Adrenal gland (tissue), 9 donors: ENCODE measurements at regions not wholly inside any gene's neighbourhood (a gene's known extent, or its start where the extent isn't known, plus 50 kb on each side); places are given as distances from the start of the nearest gene placed in this dataset.

Source experiments
- DNase-seq, 7 donors: peaks; one replicate each; pipeline ENCODE4 v3.0.0-alpha.2; 2019 to 2020
- H3K27ac ChIP-seq, 5 donors: fragments of 200-600 bp; sonication (generic) in 4 of 5; 1 replicate in 3 of 5; 2 replicates in 2 of 5; pipeline versions ENCODE4 v1.5.1 to v1.8.0; 2016 to 2020; ENCODE audit warnings: mild to moderate bottlenecking in 1 of 5
- H3K27me3 ChIP-seq: fragments of 200-600 bp; 2 replicates; pipeline ENCODE4 v1.8.0; 2021
- H3K36me3 ChIP-seq, 2 donors: fragments of 200-600 bp; replicated peaks in 1 of 2; 1 replicate in 1 of 2; 2 replicates in 1 of 2; pipeline versions ENCODE4 v1.5.1 to v1.8.0; 2018 to 2022
- H3K4me1 ChIP-seq, 2 donors: fragments of 200-600 bp; replicated peaks in 1 of 2; 1 replicate in 1 of 2; 2 replicates in 1 of 2; pipeline versions ENCODE4 v1.5.1 to v1.8.0; 2018 to 2021
- H3K4me3 ChIP-seq, 4 donors: fragments of 200-600 bp; sonication (generic) in 3 of 4; one replicate each; pipeline ENCODE4 v1.5.1; 2016 to 2018
- H3K9me3 ChIP-seq, 3 donors: fragments of 200-600 bp; sonication (generic) in 1 of 3; replicated peaks in 1 of 3; 1 replicate in 2 of 3; 2 replicates in 1 of 3; pipeline versions ENCODE4 v1.5.1 to v1.8.0; 2016 to 2021
- CTCF ChIP-seq, 6 experiments: fragments of 450-650 bp in 4 of 6; fragments of 200-600 bp in 2 of 6; sonication (generic) in 1 of 6; IDR thresholded peaks; 1 replicate in 5 of 6; 2 replicates in 1 of 6; pipeline versions ENCODE4 v1.5.1 to v1.8.0; 2016 to 2021; ENCODE audit warnings: antibody characterized with exemption in 6 of 6, mild to moderate bottlenecking in 2 of 6, moderate library complexity in 1 of 6
- POLR2A ChIP-seq, 2 donors: fragments of 450-650 bp; IDR thresholded peaks; one replicate each; pipeline ENCODE4 v1.6.1; 2017; ENCODE audit warnings: antibody characterized with exemption in 2 of 2, mild to moderate bottlenecking in 2 of 2, moderate library complexity in 1 of 2
- WGBS, 4 donors: extraction: QIAGEN DNeasy Blood & Tissue Kit in 2 of 4; methylation state at CpG; one replicate each; pipeline versions ENCODE4 v1.1.5 to v1.1.7; 2013 to 2017; 5-methylcytosine and 5-hydroxymethylcytosine counted together
- intact Hi-C, 2 donors: fragments of 100-400 bp; cut with DNase I; formaldehyde crosslinking; loops; one replicate each; pipeline versions ENCODE4 v1.14.1 to v1.15.0; 2022 to 2023
- donor health status: healthy with polysubstance abuse.
- donor health status: Bipolar disorder and iron deficiency.
- donor health status: DM: yes; HTN: yes; CAD: no.
- donor health status: DM: no; HTN: no; CAD: no.
- donor health status: DM: no; HTN: no; CAD: no.

GRCh38 chr2:41880561-41881243, 167.1 kb upstream of the PKDCC start:
- no peak for DNase-seq
- Histone ChIP-seq H3K36me3 (no peaks in the 10 kb centered on the region), H3K4me1 (peaks cover 0 to 9% of the 10 kb centered on the region in 2 donors), H3K4me3 (no peak overlapping the region), H3K27me3 (no peaks in the 10 kb centered on the region), H3K27ac (peak overlapping the region in 2 of 5 donors; percentile 53 to 62), H3K9me3 (no peaks in the 10 kb centered on the region)
- 62 to 73% (median 70%) methylated on average over 3 of the region's 3 CpGs for whole genome bisulfite sequencing, 4 donors
- intact Hi-C loops, result no loop called here
- TF ChIP-seq POLR2A (IDR thresholded peaks at IDR 0.05), result no peak
- TF ChIP-seq CTCF (IDR thresholded peaks at IDR 0.05), result no peak

GRCh38 chr2:41881249-41881648, 166.6 kb upstream of the PKDCC start:
- peak overlapping the region in 1 of 5 donors; percentile 25 for H3K27ac ChIP-seq

GRCh38 chr2:41884718-41885117, 163.1 kb upstream of the PKDCC start:
- no peaks in the 10 kb centered on the region for H3K36me3 ChIP-seq
- no peak for TF ChIP-seq CTCF (IDR thresholded peaks at IDR 0.05)
- no peak for TF ChIP-seq POLR2A (IDR thresholded peaks at IDR 0.05)
- no peak for DNase-seq
- H3K4me3 ChIP-seq, result no peak overlapping the region
- intact Hi-C loops, result no loop called here
- H3K9me3 ChIP-seq, result no peaks in the 10 kb centered on the region
- H3K27ac ChIP-seq, result no peak overlapping the region
- WGBS, 4 donors, result 88 to 91% (median 90%) methylated on average over 5 of the region's 5 CpGs
- no peaks in the 10 kb centered on the region for H3K4me1 ChIP-seq
- no peaks in the 10 kb centered on the region for H3K27me3 ChIP-seq

More at GRCh38 chr2:41881249-41881648, 166.6 kb upstream of the PKDCC start:
- DNase-seq, result peak in 1 of 7 donors; percentile 11
- H3K36me3 ChIP-seq, result no peaks in the 10 kb centered on the region
- intact Hi-C loops, result no loop called here
- TF ChIP-seq CTCF (IDR thresholded peaks at IDR 0.05), result no peak
- TF ChIP-seq POLR2A (IDR thresholded peaks at IDR 0.05), result no peak
- WGBS, 4 donors, result 58 to 70% (median 68%) methylated on average over 3 of the region's 3 CpGs
- H3K27me3 ChIP-seq, result no peaks in the 10 kb centered on the region
- H3K4me1 ChIP-seq, result peaks cover 0 to 9% of the 10 kb centered on the region in 2 donors
- H3K9me3 ChIP-seq, result no peaks in the 10 kb centered on the region
- H3K4me3 ChIP-seq, result no peak overlapping the region

GRCh38 chr2:41886145-41886664, 161.6 kb upstream of the PKDCC start:
- Histone ChIP-seq H3K27ac (peak overlapping the region in 1 of 5 donors; percentile 43), H3K36me3 (no peaks in the 10 kb centered on the region), H3K9me3 (no peaks in the 10 kb centered on the region), H3K4me1 (no peaks in the 10 kb centered on the region), H3K27me3 (no peaks in the 10 kb centered on the region), H3K4me3 (no peak overlapping the region)
- WGBS, 4 donors, result 46 to 85% (median 71%) methylated on average over 2 of the region's 2 CpGs
- no peak for TF ChIP-seq CTCF (IDR thresholded peaks at IDR 0.05)
- no peak for TF ChIP-seq POLR2A (IDR thresholded peaks at IDR 0.05)
- DNase-seq, result no peak
- intact Hi-C loops, result no loop called here
